ENCODE measurements at regions not wholly inside any gene's neighbourhood (a gene's known extent, or its start where the extent isn't known, plus 50 kb on each side); places are given as distances from the start of the nearest gene placed in this dataset.
"Not testable (repeated sequence)": the region's sequence is repeated elsewhere in the genome, so short reads cannot be mapped to it uniquely, and the experiment has no call there.

GRCh38 chr3:16073203-16073602, 101.3 kb upstream of the GALNT15 start:
- DNase-seq (no peak), ATAC-seq (ENCODE audit: low FRiP score) (no peak)
- Histone ChIP-seq H3K9me3 (ENCODE audit: control insufficient read depth, low read length) (no peaks in the 10 kb centered on the region), H3K36me3 (ENCODE audit: control insufficient read depth in 1 of 2, insufficient read depth in 2 of 2, low read length in 1 of 2) (no peaks in the 10 kb centered on the region), H3K4me1 (ENCODE audit: control insufficient read depth in 1 of 2, insufficient read depth in 2 of 2, low read length in 2 of 2) (peaks cover 0 to 3% of the 10 kb centered on the region in 2 donors), H3K4me3 (ENCODE audit: low read length in 2 of 2) (no peak overlapping the region), H3K27me3 (ENCODE audit: control insufficient read depth in 1 of 2, insufficient read depth in 2 of 2, low read length in 1 of 2) (no peaks in the 10 kb centered on the region), H3K27ac (ENCODE audit: low read depth in 1 of 2, low read length in 2 of 2) (no peak overlapping the region)
- intact Hi-C loops (cut with DNase I), result no loop called here

GRCh38 chr3:16073990-16074671, 100.3 kb upstream of the GALNT15 start:
- H3K4me3 ChIP-seq (ENCODE audit: low read length in 2 of 2); intact Hi-C loops (cut with DNase I); H3K36me3 ChIP-seq (ENCODE audit: control insufficient read depth in 1 of 2, insufficient read depth in 2 of 2, low read length in 1 of 2); DNase-seq; ATAC-seq (ENCODE audit: low FRiP score); H3K4me1 ChIP-seq (ENCODE audit: control insufficient read depth in 1 of 2, insufficient read depth in 2 of 2, low read length in 2 of 2); H3K27ac ChIP-seq (ENCODE audit: low read depth in 1 of 2, low read length in 2 of 2); H3K27me3 ChIP-seq (ENCODE audit: control insufficient read depth in 1 of 2, insufficient read depth in 2 of 2, low read length in 1 of 2); H3K9me3 ChIP-seq (ENCODE audit: control insufficient read depth, low read length): not testable (repeated sequence)

GRCh38 chr3:16075647-16076046, 98.8 kb upstream of the GALNT15 start:
- WGBS, 2 donors, result 80 to 83% methylated on average over 4 of the region's 4 CpGs

GRCh38 chr3:16076564-16076963, 97.9 kb upstream of the GALNT15 start:
- DNase-seq, result no peak
- Histone ChIP-seq H3K9me3 (ENCODE audit: control insufficient read depth, low read length) (peaks cover under 1% of the 10 kb centered on the region), H3K36me3 (ENCODE audit: control insufficient read depth in 1 of 2, insufficient read depth in 2 of 2, low read length in 1 of 2) (no peaks in the 10 kb centered on the region), H3K4me3 (ENCODE audit: low read length in 2 of 2) (no peak overlapping the region), H3K4me1 (ENCODE audit: control insufficient read depth in 1 of 2, insufficient read depth in 2 of 2, low read length in 2 of 2) (no peaks in the 10 kb centered on the region), H3K27ac (ENCODE audit: low read depth in 1 of 2, low read length in 2 of 2) (no peak overlapping the region), H3K27me3 (ENCODE audit: control insufficient read depth in 1 of 2, insufficient read depth in 2 of 2, low read length in 1 of 2) (no peaks in the 10 kb centered on the region)
- no peak for ATAC-seq (ENCODE audit: low FRiP score)
- 70 to 73% methylated on average over 2 of the region's 2 CpGs for WGBS, 2 donors
- intact Hi-C loops (cut with DNase I), result no loop called here

More at GRCh38 chr3:16075647-16076046, 98.8 kb upstream of the GALNT15 start:
- no peaks in the 10 kb centered on the region for H3K36me3 ChIP-seq (ENCODE audit: control insufficient read depth in 1 of 2, insufficient read depth in 2 of 2, low read length in 1 of 2)
- intact Hi-C loops (cut with DNase I), result no loop called here
- no peak for DNase-seq
- no peaks in the 10 kb centered on the region for H3K4me1 ChIP-seq (ENCODE audit: control insufficient read depth in 1 of 2, insufficient read depth in 2 of 2, low read length in 2 of 2)
- ATAC-seq (ENCODE audit: low FRiP score), result no peak
- no peaks in the 10 kb centered on the region for H3K9me3 ChIP-seq (ENCODE audit: control insufficient read depth, low read length)
- H3K27me3 ChIP-seq (ENCODE audit: control insufficient read depth in 1 of 2, insufficient read depth in 2 of 2, low read length in 1 of 2), result no peaks in the 10 kb centered on the region
- no peak overlapping the region for H3K4me3 ChIP-seq (ENCODE audit: low read length in 2 of 2)
- no peak overlapping the region for H3K27ac ChIP-seq (ENCODE audit: low read depth in 1 of 2, low read length in 2 of 2)

GRCh38 chr3:16077146-16077545, 97.3 kb upstream of the GALNT15 start:
- H3K4me3 ChIP-seq (ENCODE audit: low read length in 2 of 2); ATAC-seq (ENCODE audit: low FRiP score); H3K27ac ChIP-seq (ENCODE audit: low read depth in 1 of 2, low read length in 2 of 2); H3K27me3 ChIP-seq (ENCODE audit: control insufficient read depth in 1 of 2, insufficient read depth in 2 of 2, low read length in 1 of 2); H3K36me3 ChIP-seq (ENCODE audit: control insufficient read depth in 1 of 2, insufficient read depth in 2 of 2, low read length in 1 of 2); H3K9me3 ChIP-seq (ENCODE audit: control insufficient read depth, low read length); intact Hi-C loops (cut with DNase I); DNase-seq; H3K4me1 ChIP-seq (ENCODE audit: control insufficient read depth in 1 of 2, insufficient read depth in 2 of 2, low read length in 2 of 2): not testable (repeated sequence)
- 95 to 97% methylated on average over 5 of the region's 5 CpGs for WGBS, 2 donors

- H3K9me3 ChIP-seq (ENCODE audit: control insufficient read depth, low read length); ATAC-seq (ENCODE audit: low FRiP score); H3K36me3 ChIP-seq (ENCODE audit: control insufficient read depth in 1 of 2, insufficient read depth in 2 of 2, low read length in 1 of 2); H3K27ac ChIP-seq (ENCODE audit: low read depth in 1 of 2, low read length in 2 of 2); DNase-seq; H3K4me1 ChIP-seq (ENCODE audit: control insufficient read depth in 1 of 2, insufficient read depth in 2 of 2, low read length in 2 of 2); H3K4me3 ChIP-seq (ENCODE audit: low read length in 2 of 2); H3K27me3 ChIP-seq (ENCODE audit: control insufficient read depth in 1 of 2, insufficient read depth in 2 of 2, low read length in 1 of 2); intact Hi-C loops (cut with DNase I): not testable (repeated sequence)
- 71 to 78% methylated on average over 8 of the region's 8 CpGs for WGBS, 2 donors
Observed at GRCh38 chr3:16077681-16078080, 96.8 kb upstream of the GALNT15 start.

GRCh38 chr3:16079519-16079918, 95.0 kb upstream of the GALNT15 start:
- intact Hi-C loops (cut with DNase I), result no loop called here
- no peak for DNase-seq
- no peaks in the 10 kb centered on the region for H3K36me3 ChIP-seq (ENCODE audit: control insufficient read depth in 1 of 2, insufficient read depth in 2 of 2, low read length in 1 of 2)
- no peak overlapping the region for H3K4me3 ChIP-seq (ENCODE audit: low read length in 2 of 2)
- H3K27ac ChIP-seq (ENCODE audit: low read depth in 1 of 2, low read length in 2 of 2), result no peak overlapping the region
- WGBS, 2 donors, result 83 to 84% methylated on average over 2 of the region's 2 CpGs
- peaks cover 1% of the 10 kb centered on the region for H3K9me3 ChIP-seq (ENCODE audit: control insufficient read depth, low read length)
- no peaks in the 10 kb centered on the region for H3K27me3 ChIP-seq (ENCODE audit: control insufficient read depth in 1 of 2, insufficient read depth in 2 of 2, low read length in 1 of 2)
- ATAC-seq (ENCODE audit: low FRiP score), result no peak
- H3K4me1 ChIP-seq (ENCODE audit: control insufficient read depth in 1 of 2, insufficient read depth in 2 of 2, low read length in 2 of 2), result no peaks in the 10 kb centered on the region

GRCh38 chr3:16081661-16082060, 92.8 kb upstream of the GALNT15 start:
- no peak overlapping the region for H3K27ac ChIP-seq (ENCODE audit: low read depth in 1 of 2, low read length in 2 of 2)
- no peak overlapping the region for H3K4me3 ChIP-seq (ENCODE audit: low read length in 2 of 2)
- intact Hi-C loops (cut with DNase I), result no loop called here
- peaks cover 1% of the 10 kb centered on the region for H3K9me3 ChIP-seq (ENCODE audit: control insufficient read depth, low read length)
- no peaks in the 10 kb centered on the region for H3K4me1 ChIP-seq (ENCODE audit: control insufficient read depth in 1 of 2, insufficient read depth in 2 of 2, low read length in 2 of 2)
- WGBS, 2 donors, result 78 to 93% methylated on average over 3 of the region's 3 CpGs
- no peaks in the 10 kb centered on the region for H3K36me3 ChIP-seq (ENCODE audit: control insufficient read depth in 1 of 2, insufficient read depth in 2 of 2, low read length in 1 of 2)
- no peak for ATAC-seq (ENCODE audit: low FRiP score)
- no peaks in the 10 kb centered on the region for H3K27me3 ChIP-seq (ENCODE audit: control insufficient read depth in 1 of 2, insufficient read depth in 2 of 2, low read length in 1 of 2)
- no peak for DNase-seq

- intact Hi-C loops (cut with DNase I), result no loop called here
- H3K4me1 ChIP-seq (ENCODE audit: control insufficient read depth in 1 of 2, insufficient read depth in 2 of 2, low read length in 2 of 2), result peaks cover under 1 to 4% of the 10 kb centered on the region in 2 donors
- H3K4me3 ChIP-seq (ENCODE audit: low read length in 2 of 2), result no peak overlapping the region
- no peak for DNase-seq
- no peaks in the 10 kb centered on the region for H3K36me3 ChIP-seq (ENCODE audit: control insufficient read depth in 1 of 2, insufficient read depth in 2 of 2, low read length in 1 of 2)
- H3K27me3 ChIP-seq (ENCODE audit: control insufficient read depth in 1 of 2, insufficient read depth in 2 of 2, low read length in 1 of 2), result no peaks in the 10 kb centered on the region
- H3K27ac ChIP-seq (ENCODE audit: low read depth in 1 of 2, low read length in 2 of 2), result no peak overlapping the region
- peaks cover 1% of the 10 kb centered on the region for H3K9me3 ChIP-seq (ENCODE audit: control insufficient read depth, low read length)
- ATAC-seq (ENCODE audit: low FRiP score), result no peak
- WGBS, 2 donors, result 17 to 20% methylated on average over 4 of the region's 4 CpGs
Observed at GRCh38 chr3:16084887-16085286, 89.6 kb upstream of the GALNT15 start.
